Stomach (tissue), 4 donors: ENCODE measurements at regions not wholly inside any gene's neighbourhood (a gene's known extent, or its start where the extent isn't known, plus 50 kb on each side); places are given as distances from the start of the nearest gene placed in this dataset.

Experiments used
- EP300 ChIP-seq: sonication (generic); formaldehyde crosslinking; IDR thresholded peaks from one replicate; pipeline ENCODE4 v1.6.1; 2017; ENCODE audit warnings: antibody characterized with exemption
- POLR2A ChIP-seq, 4 donors: fragments of 450-650 bp; IDR thresholded peaks; one replicate each; pipeline ENCODE4 v1.6.1; 2016; ENCODE audit warnings: antibody characterized with exemption in 4 of 4, control low read depth in 2 of 4, mild to moderate bottlenecking in 1 of 4, moderate library complexity in 1 of 4
- POLR2AphosphoS5 ChIP-seq, 3 donors: sonication (generic); formaldehyde crosslinking; IDR thresholded peaks; one replicate each; pipeline ENCODE4 v1.6.1; 2016; ENCODE audit warnings: antibody characterized with exemption in 3 of 3
- TF ChIP-seq, protein P1 (sequence below), 7 experiments: fragments of 450-650 bp in 4 of 7; fragments of 200-600 bp in 3 of 7; sonication (generic) in 3 of 7; IDR thresholded peaks; one replicate each; pipeline ENCODE4 v1.5.1; 2016 to 2019; ENCODE audit warnings: antibody characterized with exemption in 7 of 7, control low read depth in 2 of 7, mild to moderate bottlenecking in 1 of 7

- TF ChIP-seq, protein P1, sequence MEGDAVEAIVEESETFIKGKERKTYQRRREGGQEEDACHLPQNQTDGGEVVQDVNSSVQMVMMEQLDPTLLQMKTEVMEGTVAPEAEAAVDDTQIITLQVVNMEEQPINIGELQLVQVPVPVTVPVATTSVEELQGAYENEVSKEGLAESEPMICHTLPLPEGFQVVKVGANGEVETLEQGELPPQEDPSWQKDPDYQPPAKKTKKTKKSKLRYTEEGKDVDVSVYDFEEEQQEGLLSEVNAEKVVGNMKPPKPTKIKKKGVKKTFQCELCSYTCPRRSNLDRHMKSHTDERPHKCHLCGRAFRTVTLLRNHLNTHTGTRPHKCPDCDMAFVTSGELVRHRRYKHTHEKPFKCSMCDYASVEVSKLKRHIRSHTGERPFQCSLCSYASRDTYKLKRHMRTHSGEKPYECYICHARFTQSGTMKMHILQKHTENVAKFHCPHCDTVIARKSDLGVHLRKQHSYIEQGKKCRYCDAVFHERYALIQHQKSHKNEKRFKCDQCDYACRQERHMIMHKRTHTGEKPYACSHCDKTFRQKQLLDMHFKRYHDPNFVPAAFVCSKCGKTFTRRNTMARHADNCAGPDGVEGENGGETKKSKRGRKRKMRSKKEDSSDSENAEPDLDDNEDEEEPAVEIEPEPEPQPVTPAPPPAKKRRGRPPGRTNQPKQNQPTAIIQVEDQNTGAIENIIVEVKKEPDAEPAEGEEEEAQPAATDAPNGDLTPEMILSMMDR (IDR thresholded peaks at IDR 0.05): no peak
- no peak for TF ChIP-seq POLR2A (IDR thresholded peaks at IDR 0.05)
- TF ChIP-seq POLR2AphosphoS5 (IDR thresholded peaks at IDR 0.05): no peak
- no peak for TF ChIP-seq EP300
Measured at GRCh38 chr5:35483780-35484179, 133.9 kb upstream of the SPEF2 start.
